NCI-H2029 (cell line): ENCODE measurements at regions not wholly inside any gene's neighbourhood (a gene's known extent, or its start where the extent isn't known, plus 50 kb on each side); places are given as distances from the start of the nearest gene placed in this dataset.
"Not testable (repeated sequence)": the region's sequence is repeated elsewhere in the genome, so short reads cannot be mapped to it uniquely, and the experiment has no call there.

ENCODE experiments used
- DNase-seq: peaks from one replicate; lab custom pipeline; 2025; lab: John Stamatoyannopoulos, UW

DNA sequence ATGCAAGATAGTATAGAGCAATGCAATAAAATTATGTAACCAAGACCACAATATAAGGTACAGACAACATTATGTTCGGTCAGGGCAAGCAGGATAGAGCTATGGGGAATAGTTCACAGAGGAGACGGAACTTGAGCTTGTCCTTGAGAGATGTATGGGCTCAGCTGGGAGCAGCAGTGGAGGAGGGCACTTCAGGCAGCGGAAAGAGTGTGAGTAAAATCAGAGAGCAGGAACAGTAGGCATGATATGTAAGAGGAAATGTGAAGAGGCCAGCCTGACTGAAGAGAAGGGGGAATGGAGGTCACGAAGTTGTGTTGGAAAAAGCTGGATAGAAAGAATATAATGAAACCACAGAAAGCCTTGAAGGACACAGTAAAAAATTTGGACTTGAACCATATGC is 217.2 kb upstream of the NOCT start:
- no peak for DNase-seq

DNA sequence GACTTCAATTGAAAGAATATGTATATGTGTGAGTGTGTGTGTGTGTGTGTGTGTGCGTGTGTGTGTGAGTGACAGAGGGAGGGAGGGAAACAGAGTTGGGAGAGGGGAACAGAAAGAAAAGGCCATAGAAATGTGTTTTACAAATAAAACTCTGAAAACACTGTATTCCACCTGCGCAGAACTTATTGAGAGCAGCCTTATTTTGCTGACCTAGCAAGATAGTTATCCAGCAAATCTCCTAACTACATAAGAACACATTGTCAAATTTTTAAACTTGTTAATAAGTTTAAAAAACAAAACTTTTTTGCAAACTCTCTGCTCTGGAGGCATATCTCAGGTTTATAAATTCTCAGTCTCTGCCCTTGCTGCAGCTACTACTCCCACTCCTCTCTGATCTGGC is 217.9 kb upstream of the NOCT start:
- no peak for DNase-seq

DNA sequence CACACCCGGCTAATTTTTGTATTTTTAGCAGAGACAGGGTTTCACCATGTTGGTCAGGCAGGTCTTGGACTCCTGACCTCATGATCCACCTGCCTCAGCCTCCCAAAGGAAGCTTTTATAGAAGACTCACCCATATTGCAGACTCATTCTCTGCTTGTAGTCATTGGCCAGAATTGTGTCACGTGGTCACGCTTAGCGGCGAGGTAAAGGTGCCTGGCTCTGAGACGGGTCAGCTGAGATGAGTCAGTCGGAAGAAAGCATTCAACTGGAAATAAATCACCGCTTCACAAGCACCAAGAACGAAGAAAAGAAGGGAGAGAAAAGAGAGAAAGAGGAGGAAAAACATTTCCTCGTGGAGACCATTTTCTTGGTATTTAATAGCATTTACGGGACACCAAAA is 218.8 kb upstream of the NOCT start:
- no peak for DNase-seq

DNA sequence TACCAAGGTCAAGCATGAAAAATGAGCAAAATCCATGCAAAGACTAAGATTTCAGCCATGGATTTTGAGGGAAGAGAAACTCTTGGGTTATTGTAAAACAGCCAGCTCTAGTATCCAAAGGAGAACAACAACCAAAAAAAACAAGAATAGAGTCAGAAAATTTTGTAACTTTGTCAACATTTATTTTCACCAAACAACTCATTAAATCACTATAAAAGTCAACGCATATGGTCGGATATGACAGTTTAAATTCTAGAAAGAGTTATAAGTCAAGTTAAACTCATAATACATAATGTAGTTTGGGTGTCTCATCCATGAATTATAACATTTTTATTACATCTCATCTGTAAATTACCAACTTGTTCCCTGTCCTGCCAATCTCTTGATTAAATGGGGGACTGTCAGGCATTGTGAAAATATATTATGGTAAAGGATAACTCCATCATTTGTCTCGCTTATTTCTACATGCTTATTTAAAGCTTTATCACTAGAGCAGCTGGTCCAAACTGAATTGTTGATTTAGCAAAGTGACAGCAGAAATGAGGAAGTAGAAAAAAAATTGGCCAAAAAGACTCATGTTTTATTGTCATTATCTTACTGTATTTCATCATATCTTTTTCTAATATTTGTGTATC is 224.8 kb upstream of the NOCT start:
- DNase-seq, result no peak

DNA sequence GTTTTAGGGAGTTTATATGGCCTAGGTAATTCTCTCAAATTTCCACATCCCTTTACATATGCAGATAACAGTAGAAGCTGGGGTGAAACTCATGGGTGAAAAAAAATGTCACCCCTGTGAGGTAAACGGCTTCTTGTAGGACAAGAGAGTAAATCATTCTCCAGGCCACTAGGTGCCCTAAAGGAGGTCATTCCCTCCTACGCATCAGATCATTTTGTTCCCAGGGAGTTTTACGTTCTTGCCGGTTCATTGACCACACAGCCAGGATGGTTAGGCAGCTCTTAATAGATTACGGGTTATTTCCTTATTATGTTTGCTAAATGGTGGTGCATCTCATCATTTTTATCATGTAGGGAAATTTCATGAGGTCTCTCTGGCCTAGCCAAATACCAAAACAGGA is 225.8 kb upstream of the NOCT start:
- no peak for DNase-seq

DNA sequence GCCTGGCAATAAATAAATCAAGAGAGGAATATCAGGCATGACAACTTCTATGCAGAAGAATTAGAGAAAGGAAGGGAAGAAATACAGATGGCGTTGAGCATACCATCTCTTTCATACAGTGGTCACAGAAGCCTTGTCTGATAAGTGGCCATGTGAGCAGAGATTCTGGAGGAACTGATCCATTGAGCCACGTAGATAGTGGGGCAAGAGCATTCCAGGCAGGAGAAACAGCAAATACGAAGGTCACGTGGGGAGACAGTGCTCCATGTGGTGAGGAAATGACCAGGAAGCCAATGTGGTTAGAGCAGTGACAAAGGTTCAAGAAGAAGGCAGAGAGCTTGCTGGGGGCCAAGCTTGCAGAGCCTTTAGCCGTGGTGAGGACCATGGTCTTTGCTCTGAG is 226.7 kb upstream of the NOCT start:
- no peak for DNase-seq

DNA sequence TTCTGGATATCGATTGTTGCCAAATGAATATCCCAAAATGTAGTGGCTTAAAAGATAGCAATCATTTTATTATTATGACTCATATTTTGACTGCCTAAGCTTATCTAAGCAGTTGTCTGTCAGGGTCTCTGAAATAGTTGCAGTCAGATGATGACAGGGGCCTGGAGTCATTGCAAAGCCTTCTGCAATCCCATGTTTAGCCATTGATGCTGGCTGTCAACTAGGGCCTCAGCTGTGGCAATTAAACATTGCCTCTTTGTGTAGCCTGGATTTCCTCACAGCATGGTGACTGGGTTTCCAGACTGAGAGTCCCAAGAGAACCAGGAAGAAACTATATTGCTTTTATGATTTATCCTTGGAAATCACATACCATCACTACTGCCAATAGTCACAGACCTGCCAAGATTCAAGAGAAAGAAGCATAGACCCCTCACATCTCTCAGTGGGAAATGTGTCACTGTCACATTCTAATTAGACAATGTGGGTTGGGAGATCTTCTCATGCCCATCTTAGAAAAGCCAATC is 227.3 kb upstream of the NOCT start:
- no peak for DNase-seq

DNA sequence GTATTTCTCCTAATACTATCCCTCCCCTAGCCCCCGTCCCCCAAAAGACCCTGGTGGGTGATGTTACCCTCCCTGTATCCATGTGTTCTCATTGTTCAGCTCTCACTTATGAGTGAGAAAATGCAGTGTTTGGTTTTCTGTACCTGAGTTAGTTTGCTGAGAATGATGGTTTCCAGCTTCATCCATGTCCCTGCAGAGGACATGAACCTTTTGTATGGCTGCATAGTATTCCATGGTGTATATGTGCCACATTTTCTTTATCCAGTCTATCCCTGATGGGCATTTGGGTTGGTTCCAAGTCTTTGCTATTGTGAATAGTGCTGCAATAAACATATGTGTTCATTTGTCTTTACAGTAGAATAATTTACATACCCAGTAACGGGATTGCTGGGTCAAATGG is 235.8 kb upstream of the NOCT start:
- not testable (repeated sequence) for DNase-seq

DNA sequence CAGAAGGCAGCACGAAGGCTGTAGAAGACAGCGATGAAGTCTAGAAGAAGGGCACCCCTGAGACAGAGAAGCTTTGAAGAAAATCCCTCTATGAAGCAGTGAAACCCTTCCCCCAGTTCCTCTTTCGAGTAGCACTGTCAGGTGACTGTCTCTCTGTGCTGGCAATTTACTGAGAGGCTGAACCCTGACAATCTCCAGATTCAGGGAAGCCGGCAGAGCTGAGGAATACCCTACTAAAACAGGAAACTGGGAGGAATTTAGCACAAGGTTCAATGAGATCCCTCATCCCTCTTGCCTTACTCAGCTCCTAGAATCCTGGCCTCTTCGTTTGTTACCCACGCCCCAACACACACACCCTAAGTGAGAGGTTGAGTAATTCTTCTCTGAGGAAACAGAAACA is 239.7 kb upstream of the NOCT start:
- DNase-seq, result no peak

DNA sequence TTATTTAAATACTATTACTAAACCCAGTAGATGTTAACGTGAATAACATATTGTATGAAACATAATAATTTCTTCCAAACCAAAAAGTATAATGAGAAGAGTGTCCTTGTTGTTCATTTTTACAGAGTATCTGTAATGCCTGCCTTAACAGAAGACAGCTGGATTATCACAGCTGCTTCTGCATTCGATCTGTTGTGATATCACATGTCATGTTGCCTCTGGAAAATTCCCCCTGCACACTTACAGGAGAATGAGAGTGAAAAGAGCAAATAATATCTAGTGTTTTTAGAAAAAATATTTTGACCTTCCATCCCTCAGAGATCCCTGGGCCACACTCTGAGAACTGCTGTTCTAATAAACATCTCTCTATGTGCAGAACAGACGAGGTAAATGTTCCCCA is 240.1 kb upstream of the NOCT start:
- DNase-seq, result no peak

DNA sequence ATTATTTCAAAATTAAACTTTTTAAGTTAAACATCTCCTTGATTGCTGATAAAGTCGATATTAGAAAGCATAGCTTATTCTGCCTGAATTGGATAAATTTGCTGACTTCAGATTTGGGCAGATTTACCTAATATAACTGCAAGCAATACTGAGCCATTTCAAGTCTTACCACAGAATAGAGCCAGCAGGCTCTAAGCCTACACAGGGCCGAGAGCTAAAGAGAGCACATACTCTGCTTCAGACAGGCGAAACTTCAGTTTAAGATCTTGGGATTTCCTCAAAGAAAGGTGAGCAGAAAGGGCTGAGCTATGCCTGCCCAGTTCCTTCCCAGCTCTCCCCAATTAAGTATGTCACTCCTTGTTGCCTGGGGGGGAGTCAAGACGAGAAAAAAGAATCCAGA is 240.6 kb upstream of the NOCT start:
- no peak for DNase-seq

DNA sequence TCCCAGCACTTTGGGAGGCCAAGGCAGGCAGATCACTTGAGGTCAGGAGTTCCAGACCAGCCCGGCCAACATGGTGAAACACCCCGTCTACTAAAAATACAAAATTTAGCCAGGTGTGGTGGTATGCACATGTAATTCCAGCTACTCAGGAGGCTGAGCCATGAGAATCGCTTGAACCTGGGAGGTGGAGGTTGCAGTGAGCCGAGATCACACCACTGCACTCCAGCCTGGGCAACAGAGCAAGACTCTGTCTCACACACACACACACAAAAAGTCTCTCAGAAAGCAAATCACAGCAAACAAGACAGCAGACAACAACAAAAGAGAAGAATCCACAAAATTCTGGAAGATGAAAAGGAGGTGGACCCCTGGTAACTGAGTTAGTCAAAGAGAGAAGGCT is 241.5 kb upstream of the NOCT start:
- not testable (repeated sequence) for DNase-seq

DNA sequence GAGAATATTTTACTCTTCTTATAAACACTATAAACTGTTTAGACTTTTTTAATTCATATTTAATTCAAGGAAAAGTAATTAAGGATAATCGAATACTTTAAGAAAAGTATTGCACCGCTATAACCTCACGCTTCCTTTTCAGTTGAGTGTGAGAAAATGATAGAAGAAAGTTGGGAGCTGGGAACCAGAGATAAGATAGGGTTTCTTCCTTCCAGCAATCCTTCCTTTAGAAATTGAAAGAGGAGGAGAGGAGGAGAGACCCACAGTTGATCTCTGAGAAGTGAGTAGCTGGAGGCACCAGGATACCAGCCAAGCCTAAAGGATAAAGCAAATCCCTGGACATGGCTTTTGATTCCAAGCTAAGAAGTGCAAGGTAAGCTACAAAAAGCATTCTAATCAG is 242.3 kb upstream of the NOCT start:
- no peak for DNase-seq

DNA sequence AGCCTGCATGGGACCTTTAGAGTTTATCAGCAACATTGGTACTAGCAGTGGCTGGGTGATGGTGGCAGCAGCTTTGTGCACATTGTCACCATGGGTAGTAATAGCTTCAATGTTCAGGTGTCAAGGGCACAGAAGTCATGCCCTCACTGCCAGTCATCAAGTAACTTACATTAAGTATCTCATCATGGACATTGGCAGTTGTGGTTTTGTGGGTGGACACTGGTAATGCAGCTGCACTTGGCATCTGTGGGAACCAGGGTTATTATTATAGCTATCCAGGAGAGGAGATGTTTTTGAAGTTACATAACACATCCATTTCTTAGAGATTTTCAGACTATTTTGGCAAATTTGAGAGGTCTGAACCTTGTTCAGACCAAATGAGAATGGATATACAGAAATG is 243.2 kb upstream of the NOCT start:
- no peak for DNase-seq

DNA sequence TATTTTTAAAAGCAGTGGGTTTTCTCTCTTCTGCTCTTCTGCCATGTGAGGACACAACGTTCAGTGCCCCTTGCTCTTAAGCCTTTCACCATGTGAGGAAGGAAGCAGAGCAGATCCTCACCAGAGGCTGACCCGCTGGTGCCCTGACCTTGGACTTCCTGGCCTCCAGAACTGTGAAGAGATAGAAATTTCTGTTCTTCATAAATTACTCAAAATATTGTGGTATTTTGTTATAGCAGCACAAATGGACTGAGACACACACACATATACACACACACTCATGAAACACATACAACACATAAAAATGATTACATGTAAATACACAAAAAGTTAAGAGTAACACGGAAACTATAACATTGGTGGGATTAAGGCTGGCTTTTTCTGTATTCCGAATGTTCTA is 244.8 kb upstream of the NOCT start:
- DNase-seq, result no peak

DNA sequence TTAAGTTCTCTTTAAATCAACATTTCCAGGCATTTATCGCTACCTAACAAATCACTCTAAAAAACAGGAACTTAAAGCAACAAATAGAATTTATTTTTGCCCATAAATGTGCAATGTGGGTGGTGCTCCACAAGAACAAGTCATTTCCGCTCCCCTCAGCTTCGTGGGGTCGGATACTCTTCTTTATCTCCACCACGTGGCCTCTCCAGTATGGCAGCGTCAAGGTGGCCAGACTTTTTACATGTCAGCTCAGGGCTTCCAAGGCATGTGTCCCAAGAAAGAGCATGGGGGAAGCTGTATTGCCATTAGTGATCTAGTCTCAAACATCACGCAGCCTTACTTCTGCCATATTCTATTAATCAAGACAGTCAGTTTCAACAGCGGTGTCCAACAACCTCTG is 249.2 kb upstream of the NOCT start:
- DNase-seq, result no peak

DNA sequence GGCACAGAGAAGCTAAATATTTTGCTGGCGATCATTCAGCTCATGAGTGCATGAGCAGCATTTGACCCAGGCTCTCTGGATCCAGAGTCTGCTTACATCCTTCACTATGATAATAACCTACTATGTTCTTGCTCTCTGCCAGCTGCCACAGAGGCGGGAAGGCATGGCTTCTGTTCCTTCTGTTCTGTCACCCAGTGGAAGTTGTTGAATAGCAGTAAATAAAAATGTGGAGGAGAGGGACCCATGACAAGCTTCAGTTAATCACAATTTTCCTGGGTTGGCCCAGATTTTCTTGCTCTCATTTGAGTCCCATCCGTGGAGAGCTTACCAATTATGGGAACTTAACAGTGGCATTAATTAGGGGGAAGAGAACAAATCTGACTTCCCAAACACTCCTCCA is 250.1 kb upstream of the NOCT start:
- no peak for DNase-seq

DNA sequence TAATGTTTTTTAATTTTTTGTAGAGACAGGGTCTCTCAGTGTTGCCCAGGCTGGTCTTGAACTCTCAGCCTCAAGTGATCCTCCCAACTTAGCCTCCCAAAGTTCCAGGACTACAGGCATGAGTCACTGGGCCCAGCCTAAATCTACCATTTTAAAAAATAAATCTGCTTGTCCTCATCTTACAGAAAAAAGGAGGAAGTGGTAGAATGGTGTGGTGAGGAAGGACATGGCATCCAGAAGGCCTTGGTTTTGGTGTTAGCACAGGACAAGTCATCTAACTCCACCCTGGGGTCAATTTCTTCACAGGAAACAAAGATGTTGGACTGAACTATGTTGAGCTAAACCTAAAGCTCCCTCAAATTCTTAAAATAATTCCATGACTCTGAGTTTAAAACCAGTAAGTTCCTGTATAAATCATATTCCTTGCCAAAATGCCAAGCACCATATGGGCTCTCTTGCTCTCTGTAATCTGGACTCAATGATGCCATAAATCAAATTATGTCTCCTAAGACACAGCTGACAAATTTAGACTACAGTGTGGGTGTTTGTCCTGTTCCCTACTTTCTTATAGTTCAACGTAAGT is 253.9 kb upstream of the NOCT start:
- no peak for DNase-seq

DNA sequence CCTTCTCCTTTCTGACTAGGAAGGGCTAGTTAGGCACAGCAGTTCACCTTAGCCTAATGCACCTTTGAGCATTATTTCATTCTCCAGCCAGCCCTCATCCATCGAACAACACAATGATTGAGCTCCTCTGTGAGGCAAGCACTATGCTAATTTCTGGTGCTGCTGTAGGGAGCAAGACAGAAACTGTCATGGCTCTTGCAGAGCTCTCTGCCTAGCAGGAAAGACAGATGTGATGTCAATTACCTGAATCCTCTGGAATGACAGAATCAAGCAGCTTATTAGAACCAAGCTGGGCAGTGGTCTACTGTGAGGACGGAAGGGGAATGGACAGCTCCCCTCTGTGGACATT is 256.1 kb upstream of the NOCT start:
- DNase-seq, result no peak

DNA sequence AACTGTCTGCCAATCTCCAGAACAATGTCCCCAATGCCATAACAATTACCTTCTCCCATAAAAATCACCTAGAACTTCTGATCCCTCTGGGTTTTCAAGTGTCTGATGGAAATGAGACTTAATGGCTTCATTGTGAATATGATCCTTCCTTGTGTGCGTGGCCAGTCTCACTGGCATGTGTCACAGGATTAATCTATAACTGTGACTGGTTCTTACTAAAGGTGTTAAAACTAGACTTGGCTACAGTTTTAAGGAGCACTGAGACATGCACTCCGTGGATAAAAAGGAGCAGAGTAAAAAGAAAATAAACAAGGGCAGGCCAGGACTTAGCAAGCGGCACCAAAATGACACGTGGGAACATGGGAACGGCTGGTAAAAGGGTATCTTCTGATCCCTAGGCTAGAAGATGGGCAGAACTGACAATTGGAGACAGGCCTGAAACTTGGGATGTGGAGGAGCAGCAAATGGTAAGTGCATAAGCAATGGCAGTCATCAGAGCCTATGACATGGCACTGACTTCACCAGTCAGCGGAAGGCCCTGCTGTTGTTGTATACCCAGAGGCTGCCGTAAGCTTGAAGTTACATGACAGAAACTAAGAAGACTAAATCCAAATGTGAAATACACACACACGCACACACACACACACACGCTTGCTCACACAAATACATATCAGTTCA is 256.6 kb upstream of the NOCT start:
- no peak for DNase-seq

DNA sequence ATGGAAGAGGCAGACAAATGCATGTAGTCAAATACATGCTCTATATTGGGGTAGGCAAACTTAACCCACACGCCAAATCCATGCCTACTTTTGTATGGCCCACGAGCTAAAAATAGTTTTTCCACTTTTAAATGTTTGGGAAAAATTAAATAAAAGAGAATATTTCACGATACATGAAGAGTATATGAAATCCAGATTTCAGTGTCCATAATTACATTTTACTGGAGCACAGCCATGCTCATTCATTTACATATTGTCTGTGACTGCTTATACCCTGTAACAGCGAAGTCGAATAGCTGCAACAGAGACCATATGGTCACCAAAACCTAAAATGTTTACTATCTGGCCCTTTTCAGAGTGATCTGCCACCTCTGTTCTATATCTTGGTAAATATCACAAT is 257.4 kb upstream of the NOCT start:
- DNase-seq, result no peak

DNA sequence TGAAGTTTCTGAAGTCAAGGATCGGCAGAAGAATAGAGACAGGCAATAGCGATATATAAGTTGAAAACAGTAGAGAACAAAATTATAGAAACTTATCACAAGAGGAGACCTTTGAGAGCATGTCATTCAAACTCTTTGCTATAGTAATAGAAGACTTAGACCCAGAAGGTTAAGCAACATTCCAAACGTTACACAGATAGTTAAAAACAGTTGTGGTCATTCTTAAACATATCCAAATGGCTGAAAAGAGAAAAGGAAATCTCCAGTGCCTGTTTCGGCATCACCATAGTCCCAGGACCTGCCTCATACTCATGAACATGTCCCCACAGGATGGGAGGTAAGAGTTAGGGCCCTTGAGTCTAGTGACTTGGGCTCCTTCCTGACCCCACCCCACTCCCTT is 258.1 kb upstream of the NOCT start:
- no peak for DNase-seq

DNA sequence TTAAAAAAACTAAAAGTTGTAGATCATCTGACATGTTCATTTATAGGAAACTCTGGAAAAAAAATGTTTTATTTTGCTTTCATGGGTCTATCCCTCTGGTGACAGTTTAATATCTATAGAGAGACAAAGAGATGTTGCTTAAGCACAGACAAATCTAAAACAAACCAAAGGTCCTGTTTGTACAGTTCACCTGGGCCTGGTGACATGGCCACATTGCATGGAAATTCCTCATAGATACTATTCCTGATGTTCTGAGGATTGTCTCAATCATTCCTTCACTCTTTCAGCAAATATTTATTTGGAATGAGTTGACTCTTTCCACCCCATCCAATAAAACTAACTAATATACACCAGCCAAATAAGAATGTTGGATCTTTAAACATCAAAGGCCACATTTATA is 259.1 kb upstream of the NOCT start:
- no peak for DNase-seq

DNA sequence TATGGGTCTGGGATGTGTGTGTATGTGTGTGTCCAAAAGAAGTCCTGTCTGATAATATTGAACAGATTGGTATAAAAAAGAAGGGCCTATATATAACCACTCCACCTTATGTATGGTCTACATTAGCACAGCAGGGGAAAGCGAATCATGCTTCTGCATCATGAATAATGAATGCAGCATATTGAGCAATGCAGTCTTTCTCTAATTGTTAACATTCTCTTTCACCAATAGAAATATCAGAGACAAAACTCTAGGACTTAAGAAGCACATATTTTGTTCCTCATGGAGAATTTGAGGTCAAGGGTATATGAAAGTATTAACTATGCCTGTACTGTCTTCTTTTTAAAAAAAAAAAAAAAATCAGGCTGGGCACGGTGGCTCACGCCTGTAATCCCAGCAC is 264.3 kb upstream of the NOCT start:
- DNase-seq, result no peak
